NCI-H526 (cell line): ENCODE measurements at regions not wholly inside any gene's neighbourhood (a gene's known extent, or its start where the extent isn't known, plus 50 kb on each side); places are given as distances from the start of the nearest gene placed in this dataset.
"Not testable (repeated sequence)": the region's sequence is repeated elsewhere in the genome, so short reads cannot be mapped to it uniquely, and the experiment has no call there.

Experiments used
- DNase-seq, 2 experiments: peaks; one replicate each; lab custom pipeline; 2025; lab: John Stamatoyannopoulos, UW

DNA sequence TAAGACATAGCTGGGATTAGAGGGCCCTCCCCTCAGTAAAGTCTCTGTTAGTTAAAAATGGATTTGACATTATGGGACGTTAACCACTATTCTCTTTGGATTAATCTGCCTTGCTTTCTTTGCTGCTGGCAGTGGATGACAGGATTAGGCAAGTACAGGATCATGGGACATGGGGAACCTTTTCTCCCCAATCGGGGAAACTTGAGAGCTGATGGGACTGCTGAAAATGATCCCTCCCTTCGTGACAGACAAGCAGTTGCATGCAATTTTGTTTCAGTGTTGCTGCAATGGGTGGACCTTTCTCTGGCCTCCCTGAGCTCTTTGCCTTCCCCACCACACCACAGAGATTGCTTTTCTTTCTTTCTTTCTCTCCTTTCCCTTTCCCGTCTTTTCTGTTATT is 120.2 kb upstream of the BANK1 start:
- DNase-seq, result no peak

DNA sequence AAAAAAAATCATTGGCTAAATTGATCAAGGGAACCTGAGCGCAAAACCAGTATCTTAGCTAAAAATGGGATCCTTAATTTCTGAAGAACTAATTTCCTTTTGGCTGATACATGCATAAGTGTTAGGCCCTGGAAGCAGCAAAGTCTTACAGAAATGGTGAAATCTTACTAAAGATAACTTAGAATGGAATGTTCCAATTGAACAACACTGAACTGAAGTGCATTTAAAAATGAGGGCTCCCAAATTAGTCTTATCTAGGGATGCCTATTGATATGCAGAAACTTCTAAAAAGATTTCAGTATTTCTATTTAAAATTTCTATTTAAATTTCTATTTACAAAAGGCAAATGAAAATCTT is 120.7 kb upstream of the BANK1 start:
- no peak for DNase-seq

DNA sequence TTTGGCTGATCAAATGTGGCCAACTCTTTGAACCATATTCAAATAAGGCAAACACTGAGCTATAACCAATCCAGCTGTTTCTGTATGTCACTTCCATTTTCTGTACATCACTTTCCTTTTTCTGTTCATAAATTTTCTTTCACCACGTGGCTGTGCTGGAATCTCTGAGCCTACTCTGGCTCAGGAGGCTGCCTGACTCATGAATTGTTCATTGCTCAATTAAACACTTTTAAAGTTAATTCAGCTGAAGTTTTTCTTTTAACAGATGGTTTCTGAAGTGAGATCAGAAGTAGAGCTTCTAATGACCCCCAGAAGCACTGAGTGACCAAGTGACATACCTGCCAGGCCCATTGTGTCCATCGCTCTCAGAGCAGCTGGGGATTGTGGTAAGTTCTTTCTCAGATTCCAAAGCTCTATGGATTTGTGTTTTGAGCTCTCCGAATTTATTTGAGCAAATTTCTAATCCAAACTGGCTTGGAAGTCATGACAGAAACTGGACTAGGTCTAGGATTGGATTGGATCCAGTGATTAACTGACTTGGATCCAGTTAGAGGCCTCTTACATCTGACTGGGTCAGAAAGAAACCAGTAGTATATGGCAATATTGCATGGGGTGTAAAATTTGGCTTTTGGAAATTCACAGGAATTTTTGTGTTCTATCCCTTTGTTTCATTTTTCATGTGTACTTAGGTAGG is 121.2 kb upstream of the BANK1 start:
- DNase-seq, result no peak

DNA sequence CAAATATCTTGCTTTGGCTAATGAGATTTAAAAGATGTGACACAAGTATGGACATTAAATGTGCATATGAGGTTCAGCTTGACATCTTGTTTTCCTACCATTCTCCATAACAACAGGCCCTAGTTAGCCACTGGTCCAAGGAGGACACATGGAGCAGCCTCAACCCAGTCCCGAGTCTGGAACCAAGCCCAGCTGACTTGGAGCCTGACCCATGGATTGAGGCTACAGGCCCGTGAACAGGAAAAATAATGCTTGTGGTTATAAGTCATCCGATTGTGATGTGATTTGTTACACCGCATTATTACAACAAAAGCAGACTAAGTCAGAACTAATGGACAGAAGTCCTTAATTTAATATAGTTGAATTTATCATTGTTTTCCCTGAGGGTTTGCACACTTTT is 123.2 kb upstream of the BANK1 start:
- no peak for DNase-seq

DNA sequence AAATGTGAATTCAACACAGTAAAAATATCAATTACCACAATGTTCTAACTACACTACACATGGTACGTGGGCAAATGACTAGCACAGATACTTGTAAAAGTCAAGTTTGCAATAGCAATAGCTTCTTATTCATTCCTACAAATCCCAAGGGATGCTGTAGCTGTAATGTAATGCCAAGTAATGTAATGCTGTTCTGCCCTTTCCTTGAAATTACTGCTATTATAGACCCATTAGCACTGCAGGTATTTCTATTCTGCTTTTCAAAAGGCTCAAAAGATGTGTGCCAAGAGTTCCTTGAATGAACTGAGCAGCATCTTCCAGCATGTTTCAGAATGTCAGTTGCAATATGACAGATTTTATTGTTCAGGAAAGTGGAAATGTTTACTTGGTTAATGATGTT is 129.9 kb upstream of the BANK1 start:
- DNase-seq, result no peak

DNA sequence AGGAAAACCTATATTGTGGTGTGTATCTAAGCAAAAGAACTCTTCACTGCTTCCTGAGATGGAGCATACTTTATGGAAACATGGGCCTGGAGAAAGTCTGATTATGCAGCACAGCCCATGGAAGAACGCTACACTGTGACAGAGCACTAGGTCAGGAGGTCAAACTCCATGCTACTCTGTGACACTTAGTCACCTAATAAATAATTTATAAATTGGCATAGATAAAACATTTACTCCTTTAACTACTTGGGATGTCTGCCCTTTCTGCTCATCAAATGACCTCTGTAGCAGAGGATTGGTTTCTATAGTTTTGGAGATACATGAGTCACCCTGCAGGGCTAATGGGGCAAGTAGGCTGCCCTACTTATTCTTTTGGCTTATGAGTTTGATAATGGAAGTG is 134.7 kb upstream of the BANK1 start:
- no peak for DNase-seq

DNA sequence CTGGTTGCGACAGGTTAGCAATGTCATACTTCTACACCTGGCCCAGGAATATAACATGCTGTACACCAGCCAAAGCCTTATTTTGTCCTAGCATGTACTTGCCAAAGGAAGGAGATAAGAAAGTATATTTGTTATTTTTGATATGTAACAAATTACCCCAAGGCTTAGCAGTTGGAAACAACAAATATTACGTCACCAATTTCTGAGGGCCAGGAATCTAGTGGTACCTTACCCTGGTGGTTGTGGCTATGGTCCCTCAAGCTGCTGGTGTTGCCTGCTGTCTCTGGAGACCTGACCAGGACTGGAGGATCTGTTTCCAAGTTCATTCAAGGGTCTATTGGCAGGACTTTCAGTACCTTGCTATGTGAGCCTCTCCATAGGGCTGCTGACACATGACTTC is 135.5 kb upstream of the BANK1 start:
- DNase-seq, result no peak

DNA sequence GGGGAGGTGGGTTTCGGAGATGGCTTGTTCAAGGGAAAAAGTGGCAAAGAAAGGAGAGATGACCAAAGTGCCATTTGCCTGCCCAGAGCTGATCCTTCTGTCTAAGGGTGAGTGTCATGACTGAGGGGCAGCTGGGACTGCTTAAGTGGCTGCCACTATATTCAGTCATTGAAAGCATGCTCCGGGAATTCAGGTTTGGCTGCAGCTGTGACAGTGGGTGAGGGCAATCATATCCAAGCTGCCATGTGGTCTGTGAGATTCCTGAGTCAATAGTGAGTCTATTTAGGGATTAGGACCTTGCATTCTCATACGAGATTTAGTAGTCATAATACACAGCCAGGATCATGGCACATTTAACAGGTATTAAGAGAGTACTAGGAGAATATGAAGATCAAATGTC is 138.8 kb upstream of the BANK1 start:
- no peak for DNase-seq

DNA sequence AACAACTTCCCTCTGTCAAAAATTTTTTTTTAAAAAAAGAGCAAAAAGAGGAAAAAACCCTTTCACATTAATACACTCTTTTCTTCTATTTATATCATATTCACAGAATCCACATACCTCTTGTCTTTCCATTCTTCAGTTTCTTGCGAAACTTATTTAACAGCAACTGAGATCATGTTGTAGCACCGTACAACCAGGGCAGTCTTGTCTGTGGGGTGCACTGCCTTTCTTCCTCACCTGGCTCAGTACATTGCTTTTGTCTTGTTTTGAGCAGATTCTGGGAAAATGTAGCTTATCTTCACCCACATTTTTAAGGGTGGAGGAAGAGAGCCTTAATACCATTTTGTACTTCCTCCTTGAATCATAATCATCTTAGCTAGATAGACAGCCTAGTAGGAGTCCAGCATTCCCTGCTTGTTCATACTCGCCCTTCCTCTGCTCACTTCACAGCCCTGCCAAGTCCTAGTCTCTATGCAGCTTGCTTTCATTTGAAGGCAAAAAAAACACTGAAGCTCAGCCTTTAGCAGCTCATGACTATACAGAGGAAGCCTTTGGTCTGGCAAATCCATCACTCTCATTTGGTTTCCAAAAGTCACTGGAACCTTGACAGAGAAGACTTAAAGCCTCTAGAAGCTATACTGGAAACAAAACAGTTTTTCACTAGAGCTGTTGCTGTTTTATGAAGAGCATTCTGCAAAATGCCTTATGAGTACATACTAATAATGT is 140.6 kb upstream of the BANK1 start:
- no peak for DNase-seq

DNA sequence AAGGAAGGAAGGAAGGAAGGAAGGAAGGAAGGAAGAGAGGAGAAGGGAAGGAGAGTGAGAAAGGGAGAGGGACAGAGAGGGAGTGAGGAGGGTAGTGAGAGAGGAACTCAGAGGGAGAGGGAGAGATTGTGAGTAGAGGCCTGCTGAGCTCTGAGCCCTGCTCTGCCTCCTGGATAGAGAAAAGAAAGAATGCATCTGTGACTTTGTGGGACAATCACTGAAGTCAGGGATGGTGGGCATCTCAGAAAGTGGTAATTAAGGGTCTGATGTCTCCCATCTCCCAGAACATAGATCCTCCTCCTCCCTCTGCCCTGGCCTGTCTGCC is 142.9 kb upstream of the BANK1 start:
- DNase-seq, result no peak

DNA sequence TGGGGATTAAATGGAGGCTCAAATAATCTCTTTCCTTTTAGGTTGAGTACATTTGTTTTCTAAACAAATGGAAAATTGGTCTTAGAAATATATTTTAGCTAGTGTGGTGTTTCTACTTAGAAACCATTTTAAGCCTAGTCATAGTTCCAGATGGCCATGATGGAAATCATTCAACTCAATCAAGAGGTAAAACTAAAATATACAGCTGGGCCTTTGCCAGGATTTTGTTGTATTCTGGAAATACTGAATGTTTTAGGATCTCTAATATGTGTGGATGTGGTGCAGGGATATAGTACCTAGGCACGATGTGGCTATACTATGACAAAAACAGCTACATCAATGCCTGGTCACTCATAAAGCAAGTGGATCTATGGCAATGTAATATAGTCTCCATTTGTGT is 146.0 kb upstream of the BANK1 start:
- no peak for DNase-seq

DNA sequence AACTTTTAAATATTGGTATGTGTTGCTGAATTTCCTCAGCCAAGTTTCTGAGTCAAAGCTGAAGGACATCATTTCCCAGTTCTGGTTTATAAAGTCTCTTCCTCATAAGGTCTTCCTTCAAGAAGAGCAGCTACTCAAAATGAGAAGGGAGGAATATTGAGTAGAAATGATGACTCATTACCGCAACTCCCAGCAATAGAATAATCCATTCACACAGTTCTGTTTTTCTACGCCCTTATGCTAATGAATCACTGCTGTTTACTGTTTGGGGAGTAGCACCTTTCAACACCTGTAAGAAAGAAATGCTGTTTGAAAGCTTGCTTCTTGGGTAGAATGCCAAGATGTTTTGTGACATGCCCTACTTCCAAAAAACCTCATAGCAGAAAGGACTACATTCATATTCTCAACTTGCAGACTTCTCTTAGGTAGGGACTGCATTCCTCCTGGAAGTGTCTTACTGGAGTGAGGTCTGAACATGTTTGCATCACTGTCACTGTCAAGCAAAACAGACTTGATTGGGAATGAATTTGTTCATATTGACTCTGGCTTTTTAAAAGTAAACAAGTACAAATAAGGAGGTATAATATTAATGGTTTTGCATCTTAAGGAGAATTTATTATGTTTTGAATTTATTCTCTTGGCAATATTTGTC is 147.2 kb upstream of the BANK1 start:
- DNase-seq, result no peak

DNA sequence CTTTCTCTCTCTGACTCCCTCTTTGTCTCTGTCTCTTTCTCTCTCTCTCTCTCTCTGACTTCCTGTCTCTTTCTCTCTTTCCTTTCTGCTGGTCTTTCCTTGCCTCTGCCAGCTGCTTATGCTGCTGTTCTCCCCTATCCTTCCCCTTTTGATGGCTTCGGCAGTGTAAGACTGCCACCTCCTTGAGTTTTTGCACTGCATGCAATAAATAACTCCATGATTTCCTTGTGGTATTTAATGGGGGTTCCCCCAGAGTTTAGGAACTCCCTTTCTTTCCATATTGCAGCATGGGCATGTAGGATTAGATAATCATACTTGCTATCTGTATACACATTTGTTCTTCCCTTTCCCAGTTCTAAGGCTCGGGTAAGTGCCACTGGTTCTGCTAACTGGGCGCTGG is 157.8 kb upstream of the BANK1 start:
- DNase-seq, result not testable (repeated sequence)

DNA sequence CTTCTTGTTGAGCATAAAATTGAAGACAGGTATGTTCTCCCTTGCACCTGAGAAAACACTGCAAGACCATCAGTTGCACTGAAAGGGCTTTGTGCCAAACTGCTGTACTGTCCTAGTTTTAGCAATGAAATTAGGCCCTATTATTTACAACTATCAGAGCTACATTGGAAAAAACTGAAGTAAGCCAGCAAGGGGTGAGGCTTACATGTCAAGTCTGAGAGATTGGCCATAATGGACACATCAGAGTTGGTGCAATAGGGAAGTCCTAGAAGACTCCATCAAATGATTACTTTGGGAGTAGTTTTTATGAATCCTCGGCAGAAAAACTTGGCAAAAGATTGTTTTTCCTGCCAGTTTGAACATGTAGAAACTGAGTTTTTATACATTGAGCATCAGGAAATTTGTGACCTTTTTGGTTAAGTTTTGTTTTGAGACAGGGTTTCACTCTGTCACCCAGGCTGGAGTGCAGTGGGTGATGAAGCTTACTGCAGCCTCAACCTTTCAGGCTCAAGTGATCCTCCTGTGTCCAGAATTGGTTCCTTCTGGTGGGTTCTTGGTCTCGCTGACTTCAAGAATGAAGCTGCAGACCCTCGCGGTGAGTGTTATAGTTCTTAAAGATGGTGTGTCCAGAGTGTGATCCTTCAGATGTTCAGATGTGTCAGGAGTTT is 160.1 kb upstream of the BANK1 start:
- DNase-seq, result no peak

DNA sequence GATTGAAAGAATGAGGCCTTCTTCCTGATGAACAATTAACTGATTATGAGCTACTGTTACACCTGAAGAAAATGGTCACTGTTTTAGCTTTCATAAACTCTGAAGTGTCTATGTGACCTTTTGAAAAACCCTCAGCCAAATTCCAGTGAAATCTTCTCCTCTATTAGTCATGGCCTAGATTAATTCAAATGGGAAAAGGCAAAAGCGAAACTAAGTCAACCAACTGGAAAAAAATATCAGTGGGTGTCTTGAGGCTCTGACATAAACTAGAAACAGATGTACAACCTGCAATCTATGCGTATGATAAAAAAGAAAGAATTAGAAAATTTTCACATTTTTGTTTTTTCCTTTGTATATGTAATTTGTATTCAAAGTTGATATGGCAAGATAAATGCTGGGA is 169.4 kb upstream of the BANK1 start:
- DNase-seq, result no peak

DNA sequence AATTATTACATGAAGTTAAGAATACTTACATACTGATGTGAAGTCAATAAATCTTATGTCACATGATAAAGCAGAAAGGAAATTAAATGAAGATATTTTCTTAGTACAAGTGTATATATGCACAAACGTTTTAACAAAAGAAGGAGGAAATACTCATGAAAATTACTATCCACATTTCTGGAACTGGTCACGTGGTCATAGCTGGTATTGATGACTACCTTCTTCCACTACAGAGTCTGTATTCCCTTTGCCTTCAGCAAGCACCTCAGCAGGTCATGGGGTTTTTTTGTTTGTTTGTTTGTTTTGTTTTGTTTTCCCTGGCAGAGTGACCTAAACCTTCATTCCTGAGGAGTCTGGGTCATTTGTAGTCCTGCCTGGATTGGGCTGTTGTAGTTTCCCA is 174.9 kb upstream of the BANK1 start:
- no peak for DNase-seq

DNA sequence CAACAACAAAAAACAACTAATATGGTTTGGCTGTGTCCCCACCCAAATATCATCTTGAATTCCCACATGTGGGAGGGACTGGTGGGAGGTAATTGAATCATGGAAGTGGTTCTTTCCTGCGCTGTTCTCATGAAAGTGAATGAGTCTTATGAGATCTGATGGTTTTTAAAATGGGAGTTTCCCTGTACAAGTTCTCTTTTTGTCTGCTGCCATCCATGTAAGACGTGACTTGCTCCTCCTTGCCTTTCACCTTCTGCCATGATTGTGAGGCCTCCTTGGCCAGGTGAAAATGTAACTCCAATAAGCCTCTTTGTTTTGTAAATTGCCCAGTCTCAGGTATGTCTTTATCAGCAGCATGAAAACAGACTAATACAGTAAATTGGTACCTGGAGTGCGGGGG is 183.5 kb upstream of the BANK1 start:
- not testable (repeated sequence) for DNase-seq

DNA sequence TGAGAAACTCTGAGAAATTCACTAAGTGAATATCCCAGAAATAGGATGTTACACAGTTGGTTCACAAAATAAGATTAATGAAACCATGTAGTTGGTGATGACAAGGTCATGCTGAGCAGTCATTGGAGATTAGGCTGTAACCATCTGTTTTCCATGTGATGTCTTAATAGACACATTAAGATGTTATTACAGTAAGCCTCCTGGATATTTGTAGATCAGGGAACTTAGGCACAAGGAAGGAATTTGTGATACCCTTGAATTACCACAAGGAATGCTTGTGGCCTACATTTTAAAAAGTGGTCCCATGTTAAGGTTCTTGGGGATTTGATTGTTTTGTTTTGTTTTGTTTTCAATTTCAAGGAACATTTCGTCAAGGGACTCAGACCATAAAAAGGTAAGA is 185.6 kb upstream of the BANK1 start:
- no peak for DNase-seq

DNA sequence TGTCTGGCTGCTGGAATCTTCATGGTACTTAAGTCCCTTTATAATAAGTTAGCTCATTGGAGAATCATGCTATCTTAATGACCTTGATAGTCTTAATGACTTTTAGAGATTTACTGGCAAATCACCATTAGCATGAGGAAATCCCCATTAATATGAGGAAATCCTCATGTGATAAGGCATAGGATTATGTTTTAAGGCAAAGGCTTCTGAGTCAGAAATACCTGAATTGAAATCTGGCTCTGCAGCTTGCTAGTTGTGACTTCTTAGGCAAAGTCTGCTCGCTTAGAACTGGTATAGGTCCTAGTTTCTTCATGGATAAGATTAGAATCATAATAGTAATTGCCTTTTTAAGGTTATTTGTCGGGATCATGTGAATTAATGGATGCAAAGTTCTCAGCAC is 190.2 kb upstream of the BANK1 start:
- DNase-seq, result no peak

DNA sequence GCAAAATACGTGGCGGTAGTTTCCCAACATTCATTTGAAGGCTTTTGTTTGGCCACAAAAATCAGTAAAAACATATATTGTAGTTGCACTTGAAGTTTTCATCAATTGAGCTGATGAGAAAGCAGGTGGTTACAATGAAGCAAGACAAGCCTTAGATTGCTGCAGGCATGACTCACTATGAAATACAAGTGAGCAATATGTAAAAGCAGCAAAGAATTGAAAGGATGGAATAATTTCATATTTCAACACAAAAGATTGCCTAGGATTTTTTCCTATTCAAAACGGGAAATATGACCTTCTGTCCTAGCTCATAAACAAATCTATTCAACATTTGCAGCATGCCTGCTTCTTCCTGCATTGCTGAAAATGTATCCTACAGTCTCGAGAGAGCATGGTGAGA is 190.9 kb upstream of the BANK1 start:
- no peak for DNase-seq

DNA sequence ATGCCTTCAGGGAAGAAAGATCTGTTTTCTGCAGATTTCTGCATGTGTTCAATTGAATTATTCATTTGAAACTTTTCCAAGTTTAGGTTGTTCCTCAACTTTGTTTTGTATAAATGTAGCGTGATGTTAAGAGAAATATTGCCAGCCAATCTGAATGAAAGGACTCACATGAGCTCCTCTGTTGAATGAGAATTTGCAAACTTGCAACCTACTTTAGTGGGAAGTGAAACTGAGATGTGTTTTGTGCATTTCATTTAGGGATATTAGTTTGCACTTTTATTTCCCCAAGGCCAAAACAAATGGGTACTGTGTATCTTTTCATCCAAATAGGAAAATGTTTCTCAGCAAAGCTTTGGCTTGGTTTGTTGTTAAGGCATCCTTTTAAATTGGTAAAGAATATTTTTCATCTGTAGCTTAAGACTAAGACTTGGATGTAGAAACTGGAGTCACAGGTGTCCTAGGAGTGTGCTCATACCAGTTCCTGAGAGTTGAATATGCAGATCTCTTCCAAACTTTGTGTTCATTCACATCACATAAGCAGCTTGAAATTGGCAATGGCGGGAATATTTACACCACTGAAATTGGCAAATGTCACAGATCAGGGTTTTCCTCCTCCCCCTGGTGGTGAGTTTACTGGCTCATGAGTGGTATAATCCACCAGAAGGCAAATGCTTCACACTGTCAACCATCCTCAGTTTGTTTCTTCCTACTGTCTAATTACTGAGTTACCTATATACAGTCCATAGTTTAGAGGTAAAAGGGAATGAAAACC is 193.6 kb upstream of the BANK1 start:
- peak in 1 of 2 experiments; percentile 3 for DNase-seq

DNA sequence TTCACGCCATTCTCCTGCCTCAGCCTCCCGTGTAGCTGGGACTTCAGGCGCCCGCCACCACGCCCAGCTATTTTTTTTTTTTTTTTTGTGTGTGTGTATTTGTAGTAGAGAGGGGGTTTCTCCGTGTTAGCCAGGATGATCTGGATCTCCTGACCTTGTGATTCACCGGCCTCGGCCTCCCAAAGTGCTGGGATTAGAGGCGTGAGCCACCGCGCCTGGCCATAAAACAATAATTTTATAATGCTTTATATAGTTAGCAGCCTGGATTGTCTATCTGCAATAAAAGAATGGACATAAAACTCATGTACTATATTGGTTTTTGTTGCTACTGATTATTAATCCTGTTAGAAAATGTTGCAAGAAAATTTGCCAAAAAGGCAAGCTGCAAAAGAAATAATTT is 195.9 kb upstream of the BANK1 start:
- no peak for DNase-seq
